Loucy (cell line): ENCODE measurements at regions not wholly inside any gene's neighbourhood (a gene's known extent, or its start where the extent isn't known, plus 50 kb on each side); places are given as distances from the start of the nearest gene placed in this dataset.

Source experiments
- CTCF ChIP-seq: fragments of 200-600 bp; sonication (generic); conservative IDR thresholded peaks from 2 replicates; pipeline ENCODE4 v1.5.1; 2014; ENCODE audit warnings: mild to moderate bottlenecking, antibody characterized with exemption, low read length
- EZH2phosphoT487 ChIP-seq: fragments of 200-600 bp; IDR thresholded peaks from 2 replicates; pipeline ENCODE4 v1.6.1; 2018; ENCODE audit warnings: antibody characterized with exemption, mild to moderate bottlenecking, moderate library complexity, borderline replicate concordance

DNA sequence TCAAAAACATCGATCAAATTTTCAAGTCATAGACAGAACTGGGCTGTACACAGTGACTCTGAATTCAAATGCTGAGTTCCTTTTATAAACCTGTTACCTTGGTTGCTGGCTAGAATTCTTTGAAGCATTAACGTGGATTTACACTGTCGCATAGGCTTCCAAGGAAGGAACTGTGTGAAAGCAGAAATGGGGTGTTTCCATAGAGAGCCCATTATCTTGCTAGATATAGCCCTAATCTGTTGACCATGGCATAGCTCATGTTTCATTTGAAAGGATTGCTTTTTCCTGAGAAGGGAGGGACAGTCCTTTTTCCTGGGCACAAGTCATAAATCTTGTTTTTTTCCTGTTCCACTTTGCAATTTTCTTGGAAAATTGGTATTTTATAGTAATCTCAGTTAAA, 73.8 kb upstream of the NEUROD1 start:
- TF ChIP-seq CTCF, result no peak
- TF ChIP-seq EZH2phosphoT487, result no peak
